Middle frontal gyrus (tissue), 1 donor: ENCODE measurements at regions not wholly inside any gene's neighbourhood (a gene's known extent, or its start where the extent isn't known, plus 50 kb on each side); places are given as distances from the start of the nearest gene placed in this dataset.
"Not testable (repeated sequence)": the region's sequence is repeated elsewhere in the genome, so short reads cannot be mapped to it uniquely, and the experiment has no call there.

Experiments
- DNase-seq: peaks from one replicate; pipeline ENCODE4 v3.0.0-alpha.2; 2015; ENCODE audit warnings: low spot score; ENCODE audit errors: extremely low spot score

DNA sequence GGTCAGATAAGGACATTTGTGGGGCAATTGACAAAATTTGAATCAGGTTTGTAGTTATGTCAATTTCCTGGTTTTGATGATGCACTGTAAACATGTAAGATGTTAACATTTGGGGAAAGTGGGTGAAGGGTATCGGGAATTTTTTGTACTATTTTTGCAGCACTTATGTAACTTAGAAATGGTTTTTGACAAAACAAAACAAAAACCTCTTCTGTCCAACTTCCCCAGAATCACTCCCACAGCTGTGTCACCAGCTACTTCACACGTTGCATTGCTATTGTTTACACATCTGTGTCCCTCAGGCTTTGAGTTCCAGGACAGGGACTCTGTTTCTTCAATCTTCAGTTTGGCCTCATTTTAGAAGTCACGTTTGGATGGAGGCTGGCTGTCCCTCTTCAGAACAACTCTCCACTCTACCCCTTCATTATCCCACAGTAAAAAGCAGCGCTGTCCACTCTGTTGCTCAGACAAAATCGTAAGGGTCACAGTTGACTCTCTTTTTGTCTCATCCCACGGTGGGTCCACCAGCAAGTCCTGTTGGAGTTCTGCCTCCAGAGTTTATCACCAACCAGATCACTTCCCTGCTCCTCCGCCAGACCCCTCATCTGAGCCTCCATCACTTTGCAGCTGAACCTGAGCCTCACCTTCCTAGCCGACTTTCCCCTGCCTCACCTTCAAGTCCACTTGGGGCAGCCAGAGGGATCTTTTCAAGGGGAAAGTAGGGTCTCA, 63.2 kb downstream of the NENF start:
- DNase-seq = no peak

DNA sequence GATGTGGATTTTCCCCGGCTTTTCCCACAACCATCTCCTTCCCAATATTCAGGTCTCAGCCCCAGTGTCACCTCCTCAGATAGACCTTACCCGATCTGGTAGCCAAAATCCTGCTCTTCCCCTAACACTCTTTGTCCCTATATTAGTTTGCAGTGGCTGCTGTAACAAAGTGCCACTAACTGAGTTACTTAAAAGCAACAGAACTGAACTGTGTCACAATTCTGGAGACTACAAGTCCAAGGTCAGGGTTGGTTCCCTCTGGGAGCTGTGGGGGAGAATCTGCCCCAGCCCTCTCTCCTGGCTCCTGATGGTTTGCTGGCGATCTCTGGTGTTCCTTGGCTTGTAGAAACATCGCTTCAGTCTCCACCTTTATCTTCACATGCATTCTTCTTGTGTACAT, 64.0 kb downstream of the NENF start:
- no peak for DNase-seq

DNA sequence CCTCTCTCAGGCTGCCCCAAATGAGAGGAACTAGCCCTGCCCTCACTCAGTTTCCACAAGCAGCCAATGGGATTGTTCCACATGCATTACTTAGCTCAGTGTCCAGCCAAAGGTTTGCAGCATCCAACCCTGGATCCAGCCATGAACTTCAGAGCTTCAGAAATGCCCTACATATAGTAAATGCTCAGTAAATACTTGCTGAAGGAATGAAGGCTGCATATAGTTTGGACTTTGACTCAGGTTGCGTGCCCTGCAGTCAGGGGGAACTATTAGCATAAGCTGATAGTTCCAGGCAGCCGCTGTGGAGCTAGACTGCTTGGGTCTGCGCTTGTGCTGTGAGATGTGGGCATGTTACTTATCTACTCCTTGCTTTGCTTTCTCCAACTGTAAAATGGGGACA, 64.8 kb downstream of the NENF start:
- DNase-seq = no peak

DNA sequence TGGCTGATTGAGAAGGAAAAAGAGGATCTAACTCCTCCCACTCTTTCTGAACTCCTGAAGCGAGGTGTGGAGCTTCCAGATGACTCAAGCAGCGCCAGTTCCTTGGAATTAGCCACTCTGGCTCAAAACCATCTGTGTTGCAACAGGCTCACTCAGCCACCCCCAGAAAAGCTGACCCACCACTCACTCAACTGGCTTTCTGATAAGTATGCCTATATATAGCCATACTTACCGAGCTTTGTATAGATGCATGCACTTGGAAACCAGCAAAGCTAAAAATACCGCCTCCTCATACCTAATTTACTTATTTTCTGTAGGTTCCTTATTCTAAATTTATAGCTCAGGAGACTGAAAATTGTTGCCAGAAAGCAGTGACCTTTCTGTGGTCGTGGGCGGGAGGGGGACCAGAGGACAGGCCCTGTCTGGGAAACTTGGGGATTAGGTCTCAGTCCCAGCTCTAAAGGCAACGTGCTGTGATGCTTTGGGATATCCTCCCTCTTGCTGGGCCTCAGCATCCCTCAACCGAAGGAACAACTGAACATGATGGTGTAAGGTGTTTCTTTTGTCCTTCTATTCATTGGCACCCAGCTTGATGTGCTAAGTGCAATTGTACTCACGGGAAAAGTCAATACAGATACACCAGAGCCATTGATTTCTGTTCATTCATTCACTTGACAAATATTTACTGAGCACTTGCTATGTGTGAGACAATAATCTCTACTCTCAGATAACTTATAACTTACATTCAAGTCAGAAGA, 65.7 kb downstream of the NENF start:
- DNase-seq = no peak

DNA sequence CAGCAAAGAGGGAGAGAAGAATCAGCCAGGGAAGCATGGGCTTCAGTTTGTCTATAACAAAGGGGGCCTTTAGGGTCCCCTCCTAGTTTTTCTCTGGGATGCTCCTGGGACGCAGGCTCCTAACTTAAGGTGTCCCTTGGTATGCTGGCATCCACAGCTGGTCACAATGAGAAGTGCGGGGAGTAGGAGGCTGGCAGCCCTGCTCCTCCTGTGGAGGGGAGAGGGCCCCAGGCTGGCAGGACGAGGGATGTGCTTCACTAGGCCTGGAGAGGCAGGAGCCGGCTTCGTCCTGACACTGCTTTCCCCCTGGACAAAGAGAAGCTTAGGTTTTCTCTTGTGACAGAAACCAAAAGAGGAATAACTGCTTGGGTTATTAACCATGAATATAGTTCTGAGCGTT, 67.6 kb downstream of the NENF start:
- DNase-seq = no peak

DNA sequence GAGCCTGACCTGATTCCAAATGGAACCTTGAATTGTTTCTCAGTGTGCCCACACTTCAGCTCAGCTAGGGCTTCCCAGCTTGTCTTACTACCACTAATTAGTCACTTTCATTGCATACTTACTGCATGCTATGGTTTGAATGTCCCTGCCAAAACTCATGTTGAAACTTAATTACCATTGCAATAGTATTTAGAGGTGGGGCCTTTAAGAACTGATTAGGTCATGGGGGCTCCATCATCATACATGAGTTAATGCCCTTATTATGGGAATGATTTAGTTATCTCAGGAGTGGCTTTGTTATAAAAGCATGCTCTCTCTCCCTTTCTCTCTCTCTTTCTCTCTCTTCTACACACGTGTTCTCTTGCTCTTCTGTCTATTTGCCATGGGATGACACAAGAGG, 68.3 kb downstream of the NENF start:
- no peak for DNase-seq

DNA sequence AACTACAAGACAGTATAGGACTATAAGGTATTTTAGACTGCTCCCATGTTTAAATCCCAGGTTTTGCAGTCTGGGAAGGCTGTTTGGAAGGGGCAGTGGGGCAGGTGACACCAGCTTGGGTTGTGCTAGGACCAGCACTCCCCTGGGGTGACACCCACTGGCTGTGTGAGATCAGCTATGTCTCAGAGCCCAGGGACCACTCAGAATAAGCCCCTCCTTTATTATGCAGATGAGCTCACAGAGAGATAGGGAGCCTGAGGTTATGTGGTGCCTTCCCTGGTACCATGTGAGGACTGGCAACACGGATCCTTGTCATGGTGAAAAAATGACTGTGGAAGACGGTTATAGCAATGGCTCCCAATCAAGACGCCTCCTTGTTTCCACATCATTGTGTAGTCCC, 71.0 kb downstream of the NENF start:
- no peak for DNase-seq

DNA sequence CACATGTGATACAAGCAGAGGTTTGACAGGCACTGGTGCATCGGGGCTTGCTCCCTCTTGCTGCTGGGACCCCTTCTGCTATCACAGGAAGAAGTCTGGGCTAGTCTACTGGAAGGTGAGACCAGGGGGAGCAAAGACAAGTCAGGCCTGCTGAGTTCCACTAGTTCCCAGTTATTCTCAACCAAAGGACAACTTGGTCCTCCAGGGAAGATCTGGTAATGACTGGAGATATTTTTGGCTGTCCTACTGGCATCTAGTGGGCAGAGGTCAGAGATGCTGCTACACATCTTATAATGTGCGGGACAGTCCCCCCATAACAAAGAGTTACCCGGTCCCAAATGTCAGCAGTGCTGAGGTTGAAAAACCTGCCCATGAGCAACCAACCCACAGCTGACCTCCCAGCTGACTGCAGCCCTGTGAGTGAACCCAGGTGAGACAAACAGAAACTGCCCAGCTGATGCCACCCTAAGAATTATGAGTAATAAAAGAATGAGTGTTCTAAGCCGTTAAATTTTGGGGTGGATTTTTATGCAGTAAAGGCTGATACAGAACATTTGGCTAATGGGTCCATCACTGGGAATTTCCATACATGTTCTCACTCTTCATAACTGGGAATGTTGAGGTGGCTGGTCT, 71.6 kb downstream of the NENF start:
- DNase-seq = no peak

DNA sequence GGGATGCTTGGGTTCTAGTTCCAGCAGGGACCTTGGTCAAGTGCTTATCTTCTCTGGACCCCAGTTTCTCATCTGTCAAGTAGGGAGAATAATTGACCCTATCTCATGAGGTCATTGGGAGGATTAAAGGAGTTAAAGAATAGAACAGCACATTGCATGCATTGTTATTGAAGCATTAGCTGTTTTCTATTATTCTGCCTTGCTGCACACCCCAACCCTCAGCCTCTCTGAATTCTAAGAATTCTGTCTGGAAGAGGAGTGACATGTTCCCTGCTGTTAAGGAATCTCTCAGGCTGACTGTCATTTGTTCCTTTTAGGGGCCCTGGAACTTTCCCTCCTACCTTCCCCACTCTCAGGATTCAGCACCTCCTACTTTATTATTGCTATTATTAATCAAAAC, 73.9 kb downstream of the NENF start:
- DNase-seq = no peak

DNA sequence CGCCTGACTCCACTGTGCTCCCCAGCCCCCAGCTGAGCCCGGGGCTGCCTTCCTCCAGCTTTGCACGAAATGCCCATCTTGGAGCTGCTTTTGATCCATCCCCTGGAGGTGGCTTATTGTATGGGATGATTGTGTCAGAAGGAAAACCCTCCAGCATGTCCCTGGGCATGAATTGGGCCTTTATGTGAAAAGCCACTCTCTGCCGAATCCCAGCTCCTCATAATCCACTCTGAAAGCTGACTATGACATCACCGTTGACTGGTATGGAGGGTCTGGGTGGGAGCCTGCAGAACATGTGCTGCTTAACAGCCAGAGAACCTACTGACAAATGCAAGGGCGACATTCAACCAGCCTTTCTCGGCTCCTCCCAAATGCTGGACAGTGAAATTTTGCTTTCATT, 74.6 kb downstream of the NENF start:
- DNase-seq = no peak

DNA sequence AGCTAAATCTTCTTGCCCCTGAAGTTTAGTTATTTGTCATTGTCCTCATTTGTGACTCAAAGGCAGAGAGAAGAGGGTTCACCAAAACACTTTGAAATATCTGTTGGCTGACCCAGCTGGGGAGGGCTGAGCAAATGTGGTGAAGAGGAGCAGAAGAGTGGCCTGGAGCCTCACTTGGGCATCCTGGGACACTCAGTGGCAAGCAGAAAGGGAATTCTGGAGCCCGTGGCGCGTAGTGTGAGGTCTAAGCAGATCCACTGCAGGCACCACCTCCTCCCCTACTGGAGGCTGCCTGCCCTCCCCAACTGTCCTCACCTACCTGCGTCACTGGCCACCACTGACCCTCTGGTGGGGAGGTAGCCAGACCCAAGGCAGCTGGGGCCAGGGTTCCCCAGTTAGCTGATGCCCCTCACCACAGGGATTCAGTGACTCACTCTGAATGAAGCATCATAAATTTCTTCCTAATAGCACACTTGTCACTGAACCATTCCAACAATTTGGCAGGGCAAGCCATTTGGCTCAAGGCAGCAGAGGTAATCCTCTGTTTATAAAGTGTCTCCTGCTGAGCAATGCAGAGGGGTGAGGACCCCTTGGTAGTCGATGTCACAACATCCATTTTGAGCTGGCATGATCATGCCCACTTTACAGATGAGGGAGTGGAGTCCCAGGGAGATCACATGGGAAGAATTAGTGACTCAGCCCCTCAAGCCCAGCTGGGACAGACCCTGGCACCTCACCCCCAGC, 80.3 kb downstream of the NENF start:
- DNase-seq = no peak

DNA sequence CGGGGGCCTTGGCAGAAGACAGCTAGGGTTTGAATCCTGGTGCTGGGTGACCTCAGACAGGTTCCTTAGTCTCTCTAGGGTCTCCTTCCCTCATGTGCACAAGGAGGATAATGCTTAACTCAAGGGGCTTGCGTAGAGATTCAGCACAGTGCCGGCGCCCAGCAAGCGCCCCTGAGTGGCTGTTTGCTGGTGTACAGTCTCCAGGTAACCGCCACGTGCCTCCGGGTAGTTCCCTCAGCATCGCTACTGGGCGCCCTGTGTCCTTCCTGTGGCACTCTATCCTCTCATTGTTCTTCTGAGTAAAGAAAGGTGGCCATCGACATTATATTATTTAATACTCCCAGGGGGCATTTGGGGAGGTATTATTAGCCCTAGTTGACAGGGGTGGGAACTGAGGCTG, 80.9 kb downstream of the NENF start:
- no peak for DNase-seq

DNA sequence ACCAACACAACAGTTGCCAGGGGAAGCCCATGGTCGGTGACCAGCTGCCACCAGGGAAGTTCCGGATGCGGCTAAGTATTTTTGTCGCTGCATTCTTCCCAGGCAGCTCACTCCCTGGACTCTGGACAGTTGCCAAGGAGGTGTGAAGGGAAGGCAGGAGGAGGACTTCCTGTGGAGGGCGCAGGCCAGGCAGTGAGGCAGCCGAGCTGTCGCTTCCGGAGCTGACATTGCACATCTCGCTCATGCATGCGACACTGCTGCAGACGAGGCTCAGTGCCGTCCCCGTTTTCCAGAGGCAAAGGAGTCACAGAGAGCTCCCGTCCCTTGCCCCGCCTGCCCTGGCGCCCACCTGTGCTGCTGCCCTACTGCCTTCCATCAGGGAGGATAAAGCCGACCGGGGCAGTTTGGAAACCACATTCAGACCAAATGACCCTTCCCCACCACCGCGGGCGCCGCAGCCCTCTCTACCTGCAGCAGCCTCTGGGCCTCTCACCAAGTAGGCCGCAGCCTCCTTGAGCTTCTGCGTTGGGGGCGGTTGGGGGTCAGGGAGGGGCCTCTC, 81.4 kb downstream of the NENF start:
- no peak for DNase-seq

DNA sequence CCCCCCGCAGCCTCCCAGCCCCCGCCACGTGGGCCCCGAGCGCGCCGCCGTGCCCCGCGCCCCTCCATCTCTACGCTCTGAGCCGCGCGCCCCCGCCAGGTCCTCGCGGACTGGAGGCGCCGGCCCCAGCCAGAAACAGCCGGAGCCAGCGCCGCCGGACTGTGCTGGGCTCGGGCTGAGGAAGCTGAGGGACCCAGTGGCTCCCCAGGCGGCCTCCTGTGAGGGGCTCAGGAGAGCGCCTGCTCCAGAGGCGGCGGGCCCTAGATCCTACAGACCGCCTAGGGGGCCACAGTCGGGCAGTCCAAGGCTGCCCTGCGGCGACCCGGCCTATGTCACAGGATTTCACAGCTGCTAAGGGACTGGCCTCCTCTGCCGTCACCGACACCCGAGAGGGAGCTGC, 82.1 kb downstream of the NENF start:
- DNase-seq = no peak

DNA sequence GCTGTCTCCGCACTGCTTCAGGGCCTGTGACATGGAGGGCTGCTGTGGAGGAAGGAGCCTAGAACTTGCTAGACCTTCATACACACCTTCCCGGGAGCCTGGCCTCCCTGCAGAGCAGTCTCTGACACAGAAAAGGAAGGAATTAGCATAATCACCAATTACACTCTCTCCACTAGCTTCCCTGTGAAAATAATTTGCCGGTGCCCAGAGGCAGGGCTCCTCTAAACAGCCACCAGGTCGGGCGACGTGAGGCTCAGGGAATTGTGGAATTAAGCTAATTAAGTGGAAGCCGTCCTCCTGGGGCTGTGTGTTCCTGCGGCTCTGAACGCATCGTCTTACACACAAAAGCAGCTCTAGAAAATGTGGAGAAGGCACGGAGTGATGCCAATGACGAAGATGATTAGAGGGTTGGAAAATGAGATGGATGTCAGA, 82.6 kb downstream of the NENF start:
- DNase-seq = no peak

DNA sequence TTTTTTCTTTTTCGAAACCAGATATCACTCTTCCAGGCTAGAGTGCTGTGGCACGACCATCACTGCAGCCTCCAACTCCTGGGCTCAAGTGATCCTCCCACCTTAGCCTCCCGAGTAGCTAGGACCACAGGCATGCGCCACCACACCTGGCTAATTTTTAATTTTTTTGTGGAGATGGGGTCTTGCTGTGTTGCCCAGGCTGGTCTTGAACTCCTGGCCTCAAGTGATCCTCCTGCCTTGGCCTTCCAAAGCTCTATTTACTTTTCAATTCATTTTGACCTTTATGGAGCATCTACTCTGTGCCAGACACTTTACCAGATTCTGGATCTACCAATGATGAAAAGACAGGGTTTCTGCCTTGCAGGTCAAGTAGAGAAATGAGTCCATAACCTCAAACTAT, 83.3 kb downstream of the NENF start:
- not testable (repeated sequence) for DNase-seq

DNA sequence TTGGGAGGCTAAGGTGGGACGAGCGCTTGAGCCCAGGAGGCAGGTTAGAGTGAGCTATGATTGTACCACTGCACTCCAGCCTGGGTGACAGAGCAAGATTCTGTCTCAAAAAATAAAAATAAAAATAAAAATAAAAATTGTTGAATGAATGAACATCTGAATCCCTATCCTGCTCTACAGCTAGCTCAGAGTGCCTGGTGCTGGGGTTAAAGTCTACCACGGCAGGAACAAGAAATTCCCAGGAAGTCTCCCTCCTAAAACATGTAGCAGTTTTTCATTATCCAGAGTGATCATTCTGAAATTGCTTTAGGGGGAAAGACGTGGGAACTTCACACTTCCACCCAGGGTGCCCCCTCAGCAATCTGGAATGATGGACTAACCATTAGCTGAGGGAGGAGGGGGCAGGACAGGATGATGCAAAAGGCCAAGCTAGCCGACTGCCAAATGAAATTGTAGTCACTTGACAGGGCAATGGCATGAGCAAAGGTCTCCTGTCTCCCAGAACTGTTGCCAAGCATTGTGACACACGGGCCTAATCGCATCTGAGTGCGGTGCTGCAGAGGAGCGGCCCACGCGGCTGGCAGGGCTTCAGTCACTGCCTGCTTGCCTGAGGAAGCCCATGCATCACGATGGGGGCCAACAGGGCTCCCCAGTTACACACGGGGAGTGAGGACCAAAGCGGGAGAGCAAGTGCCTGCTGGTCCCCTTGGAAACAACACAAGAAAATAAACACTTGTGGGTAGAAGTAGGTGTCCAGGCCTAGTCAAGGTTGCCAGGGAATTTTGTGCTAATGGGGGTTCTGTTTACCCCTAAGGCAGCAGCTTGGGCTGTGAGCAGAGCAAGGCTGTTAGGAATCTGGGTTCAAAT, 85.7 kb downstream of the NENF start:
- no peak for DNase-seq

DNA sequence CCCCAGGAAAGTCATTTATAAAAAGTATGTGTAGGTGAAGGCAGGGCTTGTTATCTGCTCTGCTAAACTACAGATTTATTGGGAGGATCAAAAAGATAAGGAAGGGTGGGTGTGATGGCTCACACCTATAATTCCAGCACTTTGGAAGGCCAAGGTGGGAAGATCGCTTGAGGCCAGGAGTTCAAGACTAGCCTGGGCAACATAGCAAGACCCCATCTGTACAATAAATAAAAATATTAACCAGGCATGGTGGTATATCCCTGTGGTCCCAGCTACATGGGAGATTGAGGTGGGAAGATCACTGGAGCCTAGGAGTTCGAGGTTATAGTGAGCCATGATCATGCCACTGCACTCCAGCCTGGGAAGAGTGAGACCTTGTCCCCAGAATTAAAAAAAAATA, 86.4 kb downstream of the NENF start:
- DNase-seq = no peak

DNA sequence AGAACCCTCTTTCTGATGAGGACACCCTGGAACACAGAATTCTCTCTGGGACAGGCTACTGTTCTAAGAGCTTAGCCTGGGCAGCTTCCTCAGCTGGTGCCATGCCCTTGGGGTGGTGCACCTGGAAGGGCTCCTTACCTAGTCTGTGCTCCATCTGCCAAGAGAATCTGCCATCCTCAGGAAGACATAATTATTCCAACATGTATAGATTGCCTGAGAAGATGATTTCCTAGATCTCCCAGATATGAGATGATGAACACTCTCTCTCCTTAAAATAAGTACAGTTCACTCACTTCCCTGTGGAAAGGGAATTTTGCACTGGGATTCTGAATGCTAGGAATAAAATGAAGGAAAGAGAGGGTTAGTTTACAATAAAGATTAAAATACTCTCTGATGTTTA, 87.6 kb downstream of the NENF start:
- no peak for DNase-seq

DNA sequence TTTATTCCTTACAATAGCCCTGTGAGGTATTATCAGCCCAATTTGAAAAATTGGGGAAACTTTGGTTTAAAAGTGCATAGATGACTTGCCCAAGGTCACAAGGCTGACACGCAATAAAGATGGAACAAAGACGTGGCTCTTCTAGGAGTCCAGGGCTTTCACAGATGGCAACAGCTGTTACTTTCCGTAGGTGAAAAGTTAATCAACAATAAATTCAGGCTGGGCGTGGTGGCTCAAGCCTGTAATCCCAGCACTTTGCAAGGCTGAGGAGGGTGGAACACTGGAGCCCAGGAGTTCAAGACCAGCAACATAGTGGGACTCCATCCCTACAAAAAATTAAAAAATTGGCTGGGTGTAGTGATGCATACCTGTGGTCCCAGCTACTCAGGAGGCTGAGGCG, 87.8 kb upstream of the ATF3 start:
- no peak for DNase-seq
